Endothelial cell of umbilical vein (primary cell): ENCODE measurements at regions not wholly inside any gene's neighbourhood (a gene's known extent, or its start where the extent isn't known, plus 50 kb on each side); places are given as distances from the start of the nearest gene placed in this dataset.

ENCODE experiments used
- BruUV-seq: library from RNA; stranded (reverse); fragments of 400-500 nt; replicated peaks from 2 replicates; lab custom pipeline; 2021; lab: Mats Ljungman, UMichigan
- CTCF ChIA-PET: fragments of 300-600, 350-600 bp; sonication (Branson Sonifier 250); formaldehyde crosslinking; loops from one replicate; lab custom pipeline; 2021; ENCODE audit warnings: antibody characterized with exemption, inconsistent platforms; lab: Charles Lee
- POLR2A ChIA-PET: fragments of 300-600, 350-600 bp; sonication (Branson Sonifier 250); formaldehyde crosslinking; loops from one replicate; lab custom pipeline; 2021; ENCODE audit warnings: antibody characterized with exemption, inconsistent platforms; lab: Charles Lee
- DNase-seq: peaks from one replicate; pipeline ENCODE4 v3.0.0-alpha.2; 2011; ENCODE audit warnings: low read depth, low spot score
- FAIRE-seq: peaks from 2 replicates; lab custom pipeline; 2011; peaks lifted over from hg19 to GRCh38; lab: Jason Lieb, UNC
- H2AFZ ChIP-seq: 2 replicates; pipeline ENCODE4 v1.6.0; 2012; ENCODE audit warnings: low read depth, low read length, control low read depth, inconsistent platforms
- H3K27ac ChIP-seq: 2 replicates; pipeline ENCODE4 v1.5.1; 2011; ENCODE audit warnings: low read depth, mild to moderate bottlenecking, control low read depth, low read length, moderate library complexity; ENCODE audit not compliant: insufficient read depth
- H3K27me3 ChIP-seq, 2 experiments: 2 replicates each; pipeline versions ENCODE4 v1.6.0 to v1.6.1; 2011; ENCODE audit warnings: low read length in 2 of 2, mixed read lengths in 1 of 2; ENCODE audit not compliant: control insufficient read depth in 2 of 2, insufficient read depth in 2 of 2
- H3K36me3 ChIP-seq, 2 experiments: 2 replicates in 1 of 2; 3 replicates in 1 of 2; pipeline ENCODE4 v1.5.1; 2011; ENCODE audit warnings: low read length in 2 of 2, mild to moderate bottlenecking in 1 of 2, moderate library complexity in 1 of 2; ENCODE audit not compliant: control insufficient read depth in 2 of 2, insufficient read depth in 2 of 2; ENCODE audit errors: extremely low read depth in 1 of 2
- H3K4me1 ChIP-seq: 3 replicates; pipeline ENCODE4 v1.5.1; 2011; ENCODE audit warnings: mild to moderate bottlenecking, low read length; ENCODE audit not compliant: control insufficient read depth, insufficient read depth; ENCODE audit errors: extremely low read depth
- H3K4me2 ChIP-seq: 2 replicates; pipeline ENCODE4 v1.6.1; 2011; ENCODE audit warnings: low read length, control low read depth, mixed read lengths; ENCODE audit not compliant: insufficient read depth
- H3K4me3 ChIP-seq, 3 experiments: fragments of 200-600 bp in 1 of 3; sonication (generic), shearing (Covaris generic) in 1 of 3; replicated peaks in 1 of 3; 2 replicates each; pipeline ENCODE4 v1.5.1; 2011 to 2016; ENCODE audit warnings: control low read depth in 3 of 3, low read length in 3 of 3, mild to moderate bottlenecking in 2 of 3, inconsistent platforms in 1 of 3, low read depth in 1 of 3, moderate library complexity in 1 of 3; ENCODE audit not compliant: insufficient read depth in 1 of 3
- H3K79me2 ChIP-seq: 2 replicates; pipeline ENCODE4 v1.6.0; 2012; ENCODE audit warnings: low read length, inconsistent platforms; ENCODE audit not compliant: control insufficient read depth, insufficient read depth
- H3K9ac ChIP-seq: replicated peaks from 2 replicates; pipeline ENCODE3; 2011; ENCODE audit warnings: low read length, control low read depth; ENCODE audit not compliant: insufficient read depth; ENCODE audit errors: extremely low read depth
- H3K9me1 ChIP-seq: replicated peaks from 3 replicates; pipeline ENCODE4 v1.6.0; 2011; ENCODE audit warnings: mild to moderate bottlenecking, low read length; ENCODE audit not compliant: control insufficient read depth, insufficient read depth; ENCODE audit errors: extremely low read depth
- H3K9me3 ChIP-seq: replicated peaks from 2 replicates; pipeline ENCODE4 v1.5.1; 2012; ENCODE audit warnings: low read length, inconsistent platforms; ENCODE audit not compliant: control insufficient read depth, insufficient read depth
- H4K20me1 ChIP-seq: replicated peaks from 2 replicates; pipeline ENCODE3; 2011; ENCODE audit warnings: mild to moderate bottlenecking, low read length; ENCODE audit not compliant: control insufficient read depth, insufficient read depth; ENCODE audit errors: extremely low read depth
- EZH2 ChIP-seq: IDR thresholded peaks from 2 replicates; pipeline ENCODE4 v1.6.1; 2012; ENCODE audit warnings: borderline replicate concordance, low read depth, mild to moderate bottlenecking, moderate library complexity, low read length, inconsistent platforms; ENCODE audit not compliant: severe bottlenecking
- FOS ChIP-seq: IDR thresholded peaks from 2 replicates; pipeline ENCODE4 v1.6.1; 2011; ENCODE audit warnings: mild to moderate bottlenecking, low read length, moderate library complexity, borderline replicate concordance; ENCODE audit not compliant: insufficient read depth
- GATA2 ChIP-seq: IDR thresholded peaks from 2 replicates; pipeline ENCODE4 v1.7.0; 2011; ENCODE audit warnings: low read depth, mild to moderate bottlenecking, moderate library complexity, mixed read lengths, low read length; ENCODE audit not compliant: insufficient read length, insufficient read depth
- JUN ChIP-seq: IDR thresholded peaks from 2 replicates; pipeline ENCODE4 v1.6.1; 2011; ENCODE audit warnings: borderline replicate concordance, low read depth; ENCODE audit not compliant: insufficient read length, insufficient read depth
- MYC ChIP-seq: IDR thresholded peaks from one replicate; pipeline ENCODE4 v1.6.1; 2011; ENCODE audit warnings: mild to moderate bottlenecking, low read depth, low read length
- POLR2A ChIP-seq: IDR thresholded peaks from 2 replicates; pipeline ENCODE4 v1.6.1; 2012; ENCODE audit warnings: low read depth, mild to moderate bottlenecking, control low read depth, low read length
- POLR2AphosphoS5 ChIP-seq: IDR thresholded peaks from 2 replicates; pipeline ENCODE4 v1.6.1; 2012; ENCODE audit warnings: low read depth, mild to moderate bottlenecking, control low read depth, low read length, moderate library complexity; ENCODE audit not compliant: insufficient read depth
- dilution Hi-C: fragments of 300-500 bp; cut with MboI; formaldehyde crosslinking; loops from one replicate; pipeline ENCODE4 v1.15.0; 2019; ENCODE audit warnings: low sequenced_read_pairs; ENCODE audit not compliant: extremely low pct_ligation_motif_present
- intact Hi-C: fragments of 100-400 bp; cut with micrococcal nuclease; formaldehyde crosslinking; loops from one replicate; pipeline ENCODE4 v1.10.0; 2022
- TF ChIP-seq, protein P1 (sequence below), 2 donors: IDR thresholded peaks; 1 replicate in 1 of 2; 2 replicates in 1 of 2; pipeline ENCODE4 v1.5.1; 2011; ENCODE audit warnings: low read length in 2 of 2, mild to moderate bottlenecking in 2 of 2, moderate library complexity in 2 of 2, control low read depth in 1 of 2, inconsistent platforms in 1 of 2, low read depth in 1 of 2; ENCODE audit not compliant: insufficient read depth in 1 of 2; ENCODE audit errors: extremely low read depth in 1 of 2
- TF ChIP-seq, protein P2 (sequence below): IDR thresholded peaks from 2 replicates; pipeline ENCODE4 v1.6.1; 2011; ENCODE audit not compliant: insufficient read depth, insufficient read length

DNA sequence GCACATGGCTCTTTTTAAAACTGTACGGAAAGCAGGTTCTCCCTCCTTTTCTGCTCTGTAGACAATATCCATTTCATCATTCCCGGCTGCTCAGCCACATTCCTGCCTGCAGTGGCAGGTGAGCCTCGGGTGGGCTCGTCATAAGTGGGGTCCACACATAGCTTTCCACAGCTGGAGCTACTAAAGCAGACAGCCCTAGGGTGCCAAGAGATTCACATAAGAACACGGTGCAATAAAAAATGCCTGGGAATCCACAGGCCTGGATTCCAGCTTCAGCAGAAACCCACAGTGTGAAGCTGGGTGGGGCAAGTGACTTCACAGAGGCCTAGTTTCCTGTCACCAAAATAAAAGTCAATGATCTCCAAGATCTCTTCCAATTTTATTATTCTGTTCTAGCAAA, 96.4 kb downstream of the MIS18A start:
- no peak overlapping the region for H3K4me2 ChIP-seq
- no peaks in the 10 kb centered on the region for H4K20me1 ChIP-seq
- dilution Hi-C loops = no loop called here
- FAIRE-seq (no peak), DNase-seq (no peak)
- H3K27ac ChIP-seq = no peak overlapping the region
- no peaks in the 10 kb centered on the region for H3K9me3 ChIP-seq
- no peak overlapping the region for H3K4me3 ChIP-seq
- intact Hi-C loops = no loop called here
- no peaks in the 10 kb centered on the region for H3K9me1 ChIP-seq
- ChIA-PET CTCF (no interaction called here), POLR2A (no interaction called here)
- H2AFZ ChIP-seq = no peak overlapping the region
- no peak overlapping the region for H3K9ac ChIP-seq
- no TSS peak for BruUV-seq
- H3K79me2 ChIP-seq = no peaks in the 10 kb centered on the region
- H3K36me3 ChIP-seq = no peaks in the 10 kb centered on the region
- H3K4me1 ChIP-seq = no peaks in the 10 kb centered on the region
- TF ChIP-seq JUN (no peak), POLR2A (no peak), FOS (no peak), POLR2AphosphoS5 (no peak), GATA2 (no peak), EZH2 (no peak), MYC (no peak)
- TF ChIP-seq, protein P1, sequence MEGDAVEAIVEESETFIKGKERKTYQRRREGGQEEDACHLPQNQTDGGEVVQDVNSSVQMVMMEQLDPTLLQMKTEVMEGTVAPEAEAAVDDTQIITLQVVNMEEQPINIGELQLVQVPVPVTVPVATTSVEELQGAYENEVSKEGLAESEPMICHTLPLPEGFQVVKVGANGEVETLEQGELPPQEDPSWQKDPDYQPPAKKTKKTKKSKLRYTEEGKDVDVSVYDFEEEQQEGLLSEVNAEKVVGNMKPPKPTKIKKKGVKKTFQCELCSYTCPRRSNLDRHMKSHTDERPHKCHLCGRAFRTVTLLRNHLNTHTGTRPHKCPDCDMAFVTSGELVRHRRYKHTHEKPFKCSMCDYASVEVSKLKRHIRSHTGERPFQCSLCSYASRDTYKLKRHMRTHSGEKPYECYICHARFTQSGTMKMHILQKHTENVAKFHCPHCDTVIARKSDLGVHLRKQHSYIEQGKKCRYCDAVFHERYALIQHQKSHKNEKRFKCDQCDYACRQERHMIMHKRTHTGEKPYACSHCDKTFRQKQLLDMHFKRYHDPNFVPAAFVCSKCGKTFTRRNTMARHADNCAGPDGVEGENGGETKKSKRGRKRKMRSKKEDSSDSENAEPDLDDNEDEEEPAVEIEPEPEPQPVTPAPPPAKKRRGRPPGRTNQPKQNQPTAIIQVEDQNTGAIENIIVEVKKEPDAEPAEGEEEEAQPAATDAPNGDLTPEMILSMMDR (IDR thresholded peaks at IDR 0.05; ENCODE audit: extremely low read depth in 1 of 2, insufficient read depth in 1 of 2, low read depth in 1 of 2, low read length in 2 of 2) = no peak
- TF ChIP-seq, protein P2, sequence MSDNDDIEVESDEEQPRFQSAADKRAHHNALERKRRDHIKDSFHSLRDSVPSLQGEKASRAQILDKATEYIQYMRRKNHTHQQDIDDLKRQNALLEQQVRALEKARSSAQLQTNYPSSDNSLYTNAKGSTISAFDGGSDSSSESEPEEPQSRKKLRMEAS = no peak
- H3K27me3 ChIP-seq = peaks cover 2 to 5% of the 10 kb centered on the region in 2 experiments
